ENCODE measurements at regions not wholly inside any gene's neighbourhood (a gene's known extent, or its start where the extent isn't known, plus 50 kb on each side); places are given as distances from the start of the nearest gene placed in this dataset.

- Histone ChIP-seq H3K4me1 (ENCODE audit: control insufficient read depth in 1 of 2, insufficient read depth in 2 of 2, low read depth in 1 of 2, low read length in 1 of 2) (no peaks in the 10 kb centered on the region), H3K4me2 (no peak overlapping the region), H3F3A (replicated peaks; ENCODE audit: insufficient read depth) (peaks cover 8% of the 10 kb centered on the region), H3K27ac (ENCODE audit: low read depth in 2 of 2, low read length in 1 of 2) (no peak overlapping the region), H3K79me2 (ENCODE audit: insufficient read depth) (no peaks in the 10 kb centered on the region), H3K9me3 (no peaks in the 10 kb centered on the region), H3K36me3 (replicated peaks in 1 of 2; ENCODE audit: control insufficient read depth in 1 of 2, insufficient read depth in 2 of 2, low read length in 1 of 2) (no peaks in the 10 kb centered on the region), H3K4me3 (ENCODE audit: low read depth in 2 of 2, low read length in 1 of 2) (no peak overlapping the region), H3K27me3 (ENCODE audit: insufficient read depth) (no peaks in the 10 kb centered on the region), H4K20me1 (ENCODE audit: insufficient read depth) (no peaks in the 10 kb centered on the region), H3K9me2 (no peaks in the 10 kb centered on the region), H2AFZ (ENCODE audit: low read depth) (no peak overlapping the region), H3K9ac (no peak overlapping the region)
- ChIA-PET CTCF (no interaction called here), POLR2A (no interaction called here)
- 34% methylated on average over 5 of the region's 5 CpGs for WGBS (ENCODE audit: low lambda C conversion rate)
- TF ChIP-seq POLR2AphosphoS5 (IDR thresholded peaks at IDR 0.05; ENCODE audit: low read depth, low read length) = no peak
- no peak for TF ChIP-seq RFX5 (IDR thresholded peaks at IDR 0.05; ENCODE audit: low read length)
- TF ChIP-seq TAF1 (IDR thresholded peaks at IDR 0.05; ENCODE audit: borderline replicate concordance, low read depth, low read length) = no peak
- TF ChIP-seq TEAD4 (IDR thresholded peaks at IDR 0.05; ENCODE audit: borderline replicate concordance, insufficient read depth) = no peak
- no peak for TF ChIP-seq TCF12 (IDR thresholded peaks at IDR 0.05)
- TF ChIP-seq RCOR1 (IDR thresholded peaks at IDR 0.05; ENCODE audit: low read length) = no peak
- no peak for TF ChIP-seq MXI1 (IDR thresholded peaks at IDR 0.05; ENCODE audit: low read depth, low read length)
- TF ChIP-seq FOSL2 (IDR thresholded peaks at IDR 0.05; ENCODE audit: borderline replicate concordance, low read depth) = no peak
- TF ChIP-seq REST (IDR thresholded peaks at IDR 0.05; ENCODE audit: low read depth, low read length) = no peak
- no peak for TF ChIP-seq EZH2phosphoT487 (IDR thresholded peaks at IDR 0.05; ENCODE audit: borderline replicate concordance, low read depth)
- no peak for TF ChIP-seq JUND (IDR thresholded peaks at IDR 0.05)
- no peak for TF ChIP-seq SIN3A (IDR thresholded peaks at IDR 0.05; ENCODE audit: borderline replicate concordance, low read depth, low read length)
- no peak for TF ChIP-seq USF1 (IDR thresholded peaks at IDR 0.05; ENCODE audit: borderline replicate concordance, low read depth)
- TF ChIP-seq CHD2 (IDR thresholded peaks at IDR 0.05; ENCODE audit: low read length, partially characterized antibody) = no peak
- no peak for TF ChIP-seq SMC3 (IDR thresholded peaks at IDR 0.05; ENCODE audit: low read depth, low read length)
- TF ChIP-seq MEF2A (IDR thresholded peaks at IDR 0.05; ENCODE audit: borderline replicate concordance, low read depth) = no peak
- TF ChIP-seq IRF3 (IDR thresholded peaks at IDR 0.05; ENCODE audit: low read depth, low read length) = no peak
- TF ChIP-seq FOXJ3 (CRISPR knock-in tag; IDR thresholded peaks at IDR 0.05) = no peak
- no peak for TF ChIP-seq GABPA (IDR thresholded peaks at IDR 0.05; ENCODE audit: low read depth)
- no peak for TF ChIP-seq EP300 (IDR thresholded peaks at IDR 0.05; ENCODE audit: borderline replicate concordance in 1 of 2, low read depth in 1 of 2, low read length in 1 of 2)
- DNase-seq = no peak
These were observed 173.3 kb downstream of the CD83 start for GRCh38 chr6:14290772-14291330.

Data from SK-N-SH (cell line).